ENCODE measurements at regions not wholly inside any gene's neighbourhood (a gene's known extent, or its start where the extent isn't known, plus 50 kb on each side); places are given as distances from the start of the nearest gene placed in this dataset.

GRCh38 chr6:148217921-148218320 lies 124.7 kb upstream of the SASH1 start:
- TF ChIP-seq POLR2A (IDR thresholded peaks at IDR 0.05; ENCODE audit: low read length) (no peak), CTCF (IDR thresholded peaks at IDR 0.05) (no peak), HDAC2 (IDR thresholded peaks at IDR 0.05) (no peak), JUNB (IDR thresholded peaks at IDR 0.05) (no peak), EP300 (IDR thresholded peaks at IDR 0.05) (no peak), POLR2AphosphoS2 (conservative IDR thresholded peaks at IDR 0.05; ENCODE audit: low read length) (no peak), RFX5 (IDR thresholded peaks at IDR 0.05) (no peak), NR3C1 (IDR thresholded peaks at IDR 0.05) (no peak)
